Endothelial cell of umbilical vein (primary cell): ENCODE measurements at regions not wholly inside any gene's neighbourhood (a gene's known extent, or its start where the extent isn't known, plus 50 kb on each side); places are given as distances from the start of the nearest gene placed in this dataset.

ENCODE experiments used
- BruUV-seq: library from RNA; stranded (reverse); fragments of 400-500 nt; replicated peaks from 2 replicates; lab custom pipeline; 2021; lab: Mats Ljungman, UMichigan
- CTCF ChIA-PET: fragments of 300-600, 350-600 bp; sonication (Branson Sonifier 250); formaldehyde crosslinking; loops from one replicate; lab custom pipeline; 2021; ENCODE audit warnings: antibody characterized with exemption, inconsistent platforms; lab: Charles Lee
- POLR2A ChIA-PET: fragments of 300-600, 350-600 bp; sonication (Branson Sonifier 250); formaldehyde crosslinking; loops from one replicate; lab custom pipeline; 2021; ENCODE audit warnings: antibody characterized with exemption, inconsistent platforms; lab: Charles Lee
- DNase-seq: peaks from one replicate; pipeline ENCODE4 v3.0.0-alpha.2; 2011; ENCODE audit warnings: low read depth, low spot score
- FAIRE-seq: peaks from 2 replicates; lab custom pipeline; 2011; peaks lifted over from hg19 to GRCh38; lab: Jason Lieb, UNC
- H2AFZ ChIP-seq: 2 replicates; pipeline ENCODE4 v1.6.0; 2012; ENCODE audit warnings: low read depth, low read length, control low read depth, inconsistent platforms
- H3K27ac ChIP-seq: 2 replicates; pipeline ENCODE4 v1.5.1; 2011; ENCODE audit warnings: low read depth, mild to moderate bottlenecking, control low read depth, low read length, moderate library complexity; ENCODE audit not compliant: insufficient read depth
- H3K27me3 ChIP-seq, 2 experiments: 2 replicates each; pipeline versions ENCODE4 v1.6.0 to v1.6.1; 2011; ENCODE audit warnings: low read length in 2 of 2, mixed read lengths in 1 of 2; ENCODE audit not compliant: control insufficient read depth in 2 of 2, insufficient read depth in 2 of 2
- H3K36me3 ChIP-seq, 2 experiments: 2 replicates in 1 of 2; 3 replicates in 1 of 2; pipeline ENCODE4 v1.5.1; 2011; ENCODE audit warnings: low read length in 2 of 2, mild to moderate bottlenecking in 1 of 2, moderate library complexity in 1 of 2; ENCODE audit not compliant: control insufficient read depth in 2 of 2, insufficient read depth in 2 of 2; ENCODE audit errors: extremely low read depth in 1 of 2
- H3K4me1 ChIP-seq: 3 replicates; pipeline ENCODE4 v1.5.1; 2011; ENCODE audit warnings: mild to moderate bottlenecking, low read length; ENCODE audit not compliant: control insufficient read depth, insufficient read depth; ENCODE audit errors: extremely low read depth
- H3K4me2 ChIP-seq: 2 replicates; pipeline ENCODE4 v1.6.1; 2011; ENCODE audit warnings: low read length, control low read depth, mixed read lengths; ENCODE audit not compliant: insufficient read depth
- H3K4me3 ChIP-seq, 3 experiments: fragments of 200-600 bp in 1 of 3; sonication (generic), shearing (Covaris generic) in 1 of 3; replicated peaks in 1 of 3; 2 replicates each; pipeline ENCODE4 v1.5.1; 2011 to 2016; ENCODE audit warnings: control low read depth in 3 of 3, low read length in 3 of 3, mild to moderate bottlenecking in 2 of 3, inconsistent platforms in 1 of 3, low read depth in 1 of 3, moderate library complexity in 1 of 3; ENCODE audit not compliant: insufficient read depth in 1 of 3
- H3K79me2 ChIP-seq: 2 replicates; pipeline ENCODE4 v1.6.0; 2012; ENCODE audit warnings: low read length, inconsistent platforms; ENCODE audit not compliant: control insufficient read depth, insufficient read depth
- H3K9ac ChIP-seq: replicated peaks from 2 replicates; pipeline ENCODE3; 2011; ENCODE audit warnings: low read length, control low read depth; ENCODE audit not compliant: insufficient read depth; ENCODE audit errors: extremely low read depth
- H3K9me1 ChIP-seq: replicated peaks from 3 replicates; pipeline ENCODE4 v1.6.0; 2011; ENCODE audit warnings: mild to moderate bottlenecking, low read length; ENCODE audit not compliant: control insufficient read depth, insufficient read depth; ENCODE audit errors: extremely low read depth
- H3K9me3 ChIP-seq: replicated peaks from 2 replicates; pipeline ENCODE4 v1.5.1; 2012; ENCODE audit warnings: low read length, inconsistent platforms; ENCODE audit not compliant: control insufficient read depth, insufficient read depth
- H4K20me1 ChIP-seq: replicated peaks from 2 replicates; pipeline ENCODE3; 2011; ENCODE audit warnings: mild to moderate bottlenecking, low read length; ENCODE audit not compliant: control insufficient read depth, insufficient read depth; ENCODE audit errors: extremely low read depth
- CTCF ChIP-seq, 2 donors: IDR thresholded peaks; 1 replicate in 1 of 2; 2 replicates in 1 of 2; pipeline ENCODE4 v1.5.1; 2011; ENCODE audit warnings: low read length in 2 of 2, mild to moderate bottlenecking in 2 of 2, moderate library complexity in 2 of 2, control low read depth in 1 of 2, inconsistent platforms in 1 of 2, low read depth in 1 of 2; ENCODE audit not compliant: insufficient read depth in 1 of 2; ENCODE audit errors: extremely low read depth in 1 of 2
- EZH2 ChIP-seq: IDR thresholded peaks from 2 replicates; pipeline ENCODE4 v1.6.1; 2012; ENCODE audit warnings: borderline replicate concordance, low read depth, mild to moderate bottlenecking, moderate library complexity, low read length, inconsistent platforms; ENCODE audit not compliant: severe bottlenecking
- FOS ChIP-seq: IDR thresholded peaks from 2 replicates; pipeline ENCODE4 v1.6.1; 2011; ENCODE audit warnings: mild to moderate bottlenecking, low read length, moderate library complexity, borderline replicate concordance; ENCODE audit not compliant: insufficient read depth
- GATA2 ChIP-seq: IDR thresholded peaks from 2 replicates; pipeline ENCODE4 v1.7.0; 2011; ENCODE audit warnings: low read depth, mild to moderate bottlenecking, moderate library complexity, mixed read lengths, low read length; ENCODE audit not compliant: insufficient read length, insufficient read depth
- JUN ChIP-seq: IDR thresholded peaks from 2 replicates; pipeline ENCODE4 v1.6.1; 2011; ENCODE audit warnings: borderline replicate concordance, low read depth; ENCODE audit not compliant: insufficient read length, insufficient read depth
- MAX ChIP-seq: IDR thresholded peaks from 2 replicates; pipeline ENCODE4 v1.6.1; 2011; ENCODE audit not compliant: insufficient read depth, insufficient read length
- MYC ChIP-seq: IDR thresholded peaks from one replicate; pipeline ENCODE4 v1.6.1; 2011; ENCODE audit warnings: mild to moderate bottlenecking, low read depth, low read length
- POLR2A ChIP-seq: IDR thresholded peaks from 2 replicates; pipeline ENCODE4 v1.6.1; 2012; ENCODE audit warnings: low read depth, mild to moderate bottlenecking, control low read depth, low read length
- POLR2AphosphoS5 ChIP-seq: IDR thresholded peaks from 2 replicates; pipeline ENCODE4 v1.6.1; 2012; ENCODE audit warnings: low read depth, mild to moderate bottlenecking, control low read depth, low read length, moderate library complexity; ENCODE audit not compliant: insufficient read depth
- dilution Hi-C: fragments of 300-500 bp; cut with MboI; formaldehyde crosslinking; loops from one replicate; pipeline ENCODE4 v1.15.0; 2019; ENCODE audit warnings: low sequenced_read_pairs; ENCODE audit not compliant: extremely low pct_ligation_motif_present
- intact Hi-C: fragments of 100-400 bp; cut with micrococcal nuclease; formaldehyde crosslinking; loops from one replicate; pipeline ENCODE4 v1.10.0; 2022

GRCh38 chr2:37564356-37564755 is 107.1 kb downstream of the CDC42EP3 start:
- no peaks in the 10 kb centered on the region for H3K9me3 ChIP-seq
- peaks cover 46% of the 10 kb centered on the region for H3K4me1 ChIP-seq
- POLR2A ChIA-PET = no interaction called here
- no peak overlapping the region for H3K4me3 ChIP-seq
- no peak for FAIRE-seq
- no peaks in the 10 kb centered on the region for H3K79me2 ChIP-seq
- no peak overlapping the region for H2AFZ ChIP-seq
- no peak overlapping the region for H3K9ac ChIP-seq
- dilution Hi-C loops (no loop called here), intact Hi-C loops (loop anchor here (5.0 kb wide), 1 partner anchor 268 kb away; no protein-coding TSS in a partner anchor)
- no peaks in the 10 kb centered on the region for H3K27me3 ChIP-seq
- TF ChIP-seq GATA2 = no peak
- no peak for TF ChIP-seq MAX
- no peak for TF ChIP-seq MYC
- no peak for TF ChIP-seq POLR2A
- no peak for TF ChIP-seq CTCF (IDR thresholded peaks at IDR 0.05; ENCODE audit: extremely low read depth in 1 of 2, insufficient read depth in 1 of 2, low read depth in 1 of 2, low read length in 2 of 2)
- TF ChIP-seq JUN = no peak
- no peak for TF ChIP-seq EZH2
- TF ChIP-seq POLR2AphosphoS5 = no peak
- TF ChIP-seq FOS = no peak
- H3K9me1 ChIP-seq = no peaks in the 10 kb centered on the region
- CTCF ChIA-PET = interaction anchor here (1.1 kb wide), 1 partner anchor 313 kb away, joined by 4 read pairs; no protein-coding TSS in a partner anchor
- no peak for DNase-seq
- no peak overlapping the region for H3K27ac ChIP-seq
- H3K4me2 ChIP-seq = no peak overlapping the region
- no peaks in the 10 kb centered on the region for H4K20me1 ChIP-seq
- H3K36me3 ChIP-seq = no peaks in the 10 kb centered on the region
- BruUV-seq = no TSS peak
